ENCODE measurements at regions not wholly inside any gene's neighbourhood (a gene's known extent, or its start where the extent isn't known, plus 50 kb on each side); places are given as distances from the start of the nearest gene placed in this dataset.

GRCh38 chr5:152527358-152528052 is 122.4 kb upstream of the NMUR2 start:
- no peak for TF ChIP-seq POLR2AphosphoS5 (IDR thresholded peaks at IDR 0.05; ENCODE audit: borderline replicate concordance, low read depth, low read length)
- no peak for TF ChIP-seq EZH2 (IDR thresholded peaks at IDR 0.05)

Data from SK-N-MC (cell line).